ENCODE measurements at regions not wholly inside any gene's neighbourhood (a gene's known extent, or its start where the extent isn't known, plus 50 kb on each side); places are given as distances from the start of the nearest gene placed in this dataset.

- no peak for TF ChIP-seq CTCF (optimal IDR thresholded peaks at IDR 0.05 in 1 of 3, IDR thresholded peaks at IDR 0.05 in 1 of 3, conservative IDR thresholded peaks at IDR 0.05 in 1 of 3; ENCODE audit: extremely low read depth in 1 of 3, insufficient read depth in 2 of 3, low read length in 3 of 3)
- no peak for TF ChIP-seq EZH2 (IDR thresholded peaks at IDR 0.05; ENCODE audit: low read length)
Observed at GRCh38 chr1:113247782-113248181, 142.5 kb upstream of the MAGI3 start.

Measured in keratinocyte (primary cell).